PC-3 (cell line): ENCODE measurements at regions not wholly inside any gene's neighbourhood (a gene's known extent, or its start where the extent isn't known, plus 50 kb on each side); places are given as distances from the start of the nearest gene placed in this dataset.

Source experiments
- ATAC-seq: fragments of 200-7000 bp; cut with Tn5 transposase; 2 replicates; pipeline ENCODE4 v1.9.1; 2020; ENCODE audit warnings: mild to moderate bottlenecking, moderate library complexity
- BruUV-seq: library from RNA; stranded (reverse); fragments of 400-500 nt; replicated peaks from 2 replicates; lab custom pipeline; 2021; lab: Mats Ljungman, UMichigan
- CTCF ChIA-PET: fragments of 300-600 bp; sonication (Branson Sonifier 250); formaldehyde crosslinking; loops from one replicate; lab custom pipeline; 2022; ENCODE audit warnings: antibody characterized with exemption; lab: Charles Lee
- POLR2A ChIA-PET: fragments of 300-600 bp; sonication (Branson Sonifier 250); formaldehyde crosslinking; loops from one replicate; lab custom pipeline; 2022; ENCODE audit warnings: antibody characterized with exemption; ENCODE audit not compliant: unreplicated experiment; lab: Charles Lee
- DNase-seq: peaks from one replicate; pipeline ENCODE4 v3.0.0-alpha.2; 2015
- H2AFZ ChIP-seq: fragments of 300-600 bp; sonication (generic); 2 replicates; pipeline ENCODE4 v1.6.0; 2016; ENCODE audit warnings: antibody characterized with exemption, low read length
- H3F3A ChIP-seq: fragments of 300-600 bp; sonication (generic); one replicate; pipeline ENCODE4 v1.6.0; 2017; ENCODE audit warnings: antibody characterized with exemption, low read length, control low read depth, mild to moderate bottlenecking; ENCODE audit not compliant: unreplicated experiment
- H3K27ac ChIP-seq: fragments of 300-600 bp; sonication (generic); 2 replicates; pipeline ENCODE4 v1.5.1; 2016; ENCODE audit warnings: mild to moderate bottlenecking, low read length
- H3K27me3 ChIP-seq: fragments of 300-600 bp; sonication (generic); 2 replicates; pipeline ENCODE4 v1.6.1; 2016; ENCODE audit warnings: low read length, mixed read lengths
- H3K36me3 ChIP-seq: fragments of 300-600 bp; sonication (generic); 2 replicates; pipeline ENCODE4 v1.6.1; 2016; ENCODE audit warnings: low read depth, mixed run types, low read length, mixed read lengths
- H3K4me1 ChIP-seq: fragments of 300-600 bp; sonication (generic); 2 replicates; pipeline ENCODE4 v1.5.1; 2016; ENCODE audit warnings: low read length; ENCODE audit not compliant: insufficient read depth
- H3K4me2 ChIP-seq: fragments of 300-600 bp; sonication (generic); 2 replicates; pipeline ENCODE4 v1.6.0; 2016; ENCODE audit warnings: low read length
- H3K4me3 ChIP-seq: fragments of 300-600 bp; sonication (generic); 2 replicates; pipeline ENCODE4 v1.5.1; 2016; ENCODE audit warnings: mild to moderate bottlenecking, low read length, mixed read lengths
- H3K79me2 ChIP-seq: fragments of 300-600 bp; sonication (generic); 2 replicates; pipeline ENCODE4 v1.6.1; 2017; ENCODE audit warnings: low read length, mixed read lengths
- H3K9ac ChIP-seq: fragments of 300-600 bp; sonication (generic); 2 replicates; pipeline ENCODE4 v1.6.0; 2016; ENCODE audit warnings: mild to moderate bottlenecking, low read length
- H3K9me2 ChIP-seq: fragments of 300-600 bp; sonication (generic); replicated peaks from 2 replicates; pipeline ENCODE4 v1.6.1; 2016; ENCODE audit warnings: mixed run types, low read length, mixed read lengths
- H3K9me3 ChIP-seq: fragments of 300-600 bp; sonication (generic); 2 replicates; pipeline ENCODE4 v1.6.1; 2016; ENCODE audit warnings: low read length, mixed read lengths
- H4K20me1 ChIP-seq: fragments of 300-600 bp; sonication (generic); 2 replicates; pipeline ENCODE4 v1.6.1; 2016; ENCODE audit warnings: low read length, mixed read lengths
- EZH2 ChIP-seq: fragments of 300-600 bp; sonication (generic); IDR thresholded peaks from one replicate; pipeline ENCODE4 v1.6.1; 2017; ENCODE audit warnings: antibody characterized with exemption, mild to moderate bottlenecking, low read length; ENCODE audit not compliant: unreplicated experiment
- EZH2phosphoT487 ChIP-seq: fragments of 300-600 bp; sonication (generic); IDR thresholded peaks from 2 replicates; pipeline ENCODE4 v1.6.1; 2018; ENCODE audit warnings: mild to moderate bottlenecking, antibody characterized with exemption, low read length, borderline replicate concordance
- intact Hi-C: fragments of 100-400 bp; cut with micrococcal nuclease; formaldehyde crosslinking; loops from 2 replicates; pipeline ENCODE4 v1.9.0; 2023
- TF ChIP-seq, protein P1 (sequence below): fragments of 300-600 bp; sonication (generic); conservative IDR thresholded peaks from 2 replicates; pipeline ENCODE4 v1.5.1; 2017; ENCODE audit warnings: antibody characterized with exemption, low read depth, mild to moderate bottlenecking, low read length

DNA sequence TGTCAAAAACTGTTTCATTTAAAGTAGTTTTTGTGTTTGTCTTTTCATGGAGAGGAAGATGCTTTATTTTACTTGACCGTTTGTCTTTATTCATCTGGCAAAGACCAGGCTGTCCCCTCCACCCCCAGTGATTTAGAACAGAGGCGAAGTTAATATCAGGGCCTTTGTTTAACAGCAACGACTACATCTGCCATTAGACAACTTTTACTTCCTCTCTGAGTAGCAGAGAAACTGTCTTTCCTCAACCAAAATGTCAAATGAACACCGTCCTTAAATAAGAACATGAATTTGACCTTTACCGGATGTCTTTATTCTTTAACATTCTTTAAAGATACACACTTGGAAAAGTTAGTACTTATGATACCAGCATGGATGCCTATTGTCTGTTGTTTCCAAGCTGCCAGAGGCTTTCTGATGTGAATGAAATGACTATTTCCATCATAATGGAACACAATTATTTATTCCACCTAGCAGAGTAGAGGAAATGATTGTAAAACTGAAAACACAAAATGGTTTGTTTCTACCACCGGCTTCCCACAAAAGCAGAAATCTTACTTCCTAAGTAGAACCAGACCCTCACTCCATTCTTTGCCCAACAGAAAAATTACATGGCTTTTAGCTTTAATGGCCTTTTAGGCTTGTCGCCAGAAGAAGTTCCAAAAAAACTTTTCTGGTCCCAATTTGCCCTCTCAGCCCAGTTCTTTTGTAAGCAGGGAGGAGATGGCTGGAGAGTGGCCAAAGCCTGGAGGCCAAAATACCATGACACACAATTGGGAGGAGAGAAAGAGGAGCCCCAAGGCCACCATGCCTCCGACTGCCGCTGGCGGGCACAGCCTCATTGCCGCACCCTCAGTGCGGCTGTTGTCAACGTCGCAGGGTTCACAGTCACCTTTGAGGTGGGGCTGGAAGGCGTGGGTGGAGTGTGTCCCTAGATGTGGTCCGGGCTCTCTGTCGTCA, 168.5 kb downstream of the TEX36 start:
- POLR2A ChIA-PET: no interaction called here
- H3K4me2 ChIP-seq: no peak overlapping the region
- no peaks in the 10 kb centered on the region for H4K20me1 ChIP-seq
- CTCF ChIA-PET: no interaction called here
- intact Hi-C loops: no loop called here
- DNase-seq: no peak
- H3K9ac ChIP-seq: no peak overlapping the region
- H3K4me1 ChIP-seq: no peaks in the 10 kb centered on the region
- no peaks in the 10 kb centered on the region for H3K9me2 ChIP-seq
- no peak overlapping the region for H3K4me3 ChIP-seq
- H3K36me3 ChIP-seq: no peaks in the 10 kb centered on the region
- H3F3A ChIP-seq: no peaks in the 10 kb centered on the region
- peaks cover 22% of the 10 kb centered on the region for H3K27me3 ChIP-seq
- TF ChIP-seq EZH2 (no peak), EZH2phosphoT487 (no peak)
- TF ChIP-seq, protein P1, sequence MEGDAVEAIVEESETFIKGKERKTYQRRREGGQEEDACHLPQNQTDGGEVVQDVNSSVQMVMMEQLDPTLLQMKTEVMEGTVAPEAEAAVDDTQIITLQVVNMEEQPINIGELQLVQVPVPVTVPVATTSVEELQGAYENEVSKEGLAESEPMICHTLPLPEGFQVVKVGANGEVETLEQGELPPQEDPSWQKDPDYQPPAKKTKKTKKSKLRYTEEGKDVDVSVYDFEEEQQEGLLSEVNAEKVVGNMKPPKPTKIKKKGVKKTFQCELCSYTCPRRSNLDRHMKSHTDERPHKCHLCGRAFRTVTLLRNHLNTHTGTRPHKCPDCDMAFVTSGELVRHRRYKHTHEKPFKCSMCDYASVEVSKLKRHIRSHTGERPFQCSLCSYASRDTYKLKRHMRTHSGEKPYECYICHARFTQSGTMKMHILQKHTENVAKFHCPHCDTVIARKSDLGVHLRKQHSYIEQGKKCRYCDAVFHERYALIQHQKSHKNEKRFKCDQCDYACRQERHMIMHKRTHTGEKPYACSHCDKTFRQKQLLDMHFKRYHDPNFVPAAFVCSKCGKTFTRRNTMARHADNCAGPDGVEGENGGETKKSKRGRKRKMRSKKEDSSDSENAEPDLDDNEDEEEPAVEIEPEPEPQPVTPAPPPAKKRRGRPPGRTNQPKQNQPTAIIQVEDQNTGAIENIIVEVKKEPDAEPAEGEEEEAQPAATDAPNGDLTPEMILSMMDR: no peak
- no peaks in the 10 kb centered on the region for H3K79me2 ChIP-seq
- H2AFZ ChIP-seq: no peak overlapping the region
- ATAC-seq: no peak
- H3K27ac ChIP-seq: no peak overlapping the region
- BruUV-seq: no TSS peak
- no peaks in the 10 kb centered on the region for H3K9me3 ChIP-seq

DNA sequence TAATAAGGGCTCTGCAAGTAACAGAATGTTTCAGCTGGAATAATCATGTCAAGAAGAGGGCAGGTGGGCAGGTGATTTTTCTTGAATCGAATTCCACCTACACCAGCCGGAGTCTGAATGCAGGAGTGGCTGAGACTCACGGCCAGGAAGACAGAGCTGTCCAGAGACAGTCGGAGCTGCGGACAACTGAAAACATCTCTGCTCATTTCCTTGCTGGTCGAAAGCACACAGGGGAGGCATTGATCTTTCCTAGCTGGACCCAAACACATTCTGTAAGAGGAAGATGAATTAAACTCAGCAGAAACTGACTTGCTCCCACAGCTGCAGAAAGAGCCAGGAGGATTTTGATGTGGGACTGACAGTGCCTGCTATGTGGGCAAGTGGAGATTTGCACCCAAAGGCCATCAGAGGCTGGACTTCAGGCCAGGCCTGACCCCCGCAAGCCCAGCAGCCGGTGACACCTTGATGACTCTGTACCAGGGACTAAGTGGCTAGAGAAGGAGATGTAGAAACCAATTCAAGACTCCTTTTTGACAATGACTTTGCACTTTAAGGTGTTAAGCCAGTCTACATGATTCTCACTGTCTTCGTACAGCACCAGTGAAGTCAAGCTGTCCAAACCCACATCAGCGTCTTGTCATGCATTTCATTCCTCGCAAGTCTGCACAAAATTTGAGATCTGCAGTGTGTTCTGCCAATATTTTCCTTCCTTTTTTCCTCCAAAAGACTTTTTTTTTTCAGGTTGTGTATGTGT, 169.4 kb downstream of the TEX36 start:
- Histone ChIP-seq H3K9ac (no peak overlapping the region), H4K20me1 (no peaks in the 10 kb centered on the region), H3K4me3 (no peak overlapping the region), H3K4me1 (no peaks in the 10 kb centered on the region), H3K9me3 (no peaks in the 10 kb centered on the region), H3K9me2 (no peaks in the 10 kb centered on the region), H2AFZ (no peak overlapping the region), H3F3A (no peaks in the 10 kb centered on the region), H3K4me2 (no peak overlapping the region), H3K36me3 (no peaks in the 10 kb centered on the region), H3K27me3 (peaks cover 29% of the 10 kb centered on the region), H3K27ac (no peak overlapping the region), H3K79me2 (no peaks in the 10 kb centered on the region)
- no peak for ATAC-seq
- CTCF ChIA-PET: no interaction called here
- POLR2A ChIA-PET: no interaction called here
- TF ChIP-seq EZH2: no peak
- TF ChIP-seq, protein P1: no peak
- no peak for TF ChIP-seq EZH2phosphoT487
- intact Hi-C loops: no loop called here
- no peak for DNase-seq
- BruUV-seq: no TSS peak

DNA sequence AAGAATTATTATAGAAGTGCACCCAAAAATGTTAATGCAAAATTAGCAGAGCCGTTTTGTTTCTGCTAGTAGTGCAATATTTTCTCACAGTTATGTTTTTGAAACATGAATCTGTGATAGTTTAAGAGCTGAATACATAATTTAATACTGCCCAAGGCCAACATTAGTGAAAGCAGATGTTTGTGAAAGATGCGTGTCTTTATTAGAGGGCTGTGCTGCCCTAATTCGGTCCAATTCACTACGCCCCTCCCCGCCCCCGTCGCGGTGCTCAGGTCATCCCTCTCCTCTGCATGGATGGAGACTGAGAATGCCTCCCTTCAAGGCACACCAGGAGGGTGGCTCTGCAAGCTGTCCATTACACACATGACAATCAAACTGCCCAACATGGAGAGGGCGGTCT, 172.0 kb downstream of the TEX36 start:
- no peaks in the 10 kb centered on the region for H3K4me1 ChIP-seq
- TF ChIP-seq EZH2 (no peak), EZH2phosphoT487 (no peak)
- TF ChIP-seq, protein P1: no peak
- H3K36me3 ChIP-seq: no peaks in the 10 kb centered on the region
- ChIA-PET CTCF (no interaction called here), POLR2A (no interaction called here)
- H3K9me3 ChIP-seq: no peaks in the 10 kb centered on the region
- H3K27ac ChIP-seq: no peak overlapping the region
- H2AFZ ChIP-seq: no peak overlapping the region
- H3K4me3 ChIP-seq: no peak overlapping the region
- no peaks in the 10 kb centered on the region for H3K79me2 ChIP-seq
- DNase-seq (no peak), ATAC-seq (no peak)
- BruUV-seq: no TSS peak
- H4K20me1 ChIP-seq: no peaks in the 10 kb centered on the region
- no peak overlapping the region for H3K9ac ChIP-seq
- no peaks in the 10 kb centered on the region for H3F3A ChIP-seq
- H3K4me2 ChIP-seq: no peak overlapping the region
- intact Hi-C loops: no loop called here
- peaks cover 51% of the 10 kb centered on the region for H3K27me3 ChIP-seq
- H3K9me2 ChIP-seq: no peaks in the 10 kb centered on the region
